GM21447 (cell line): ENCODE measurements at regions not wholly inside any gene's neighbourhood (a gene's known extent, or its start where the extent isn't known, plus 50 kb on each side); places are given as distances from the start of the nearest gene placed in this dataset.

ENCODE experiments used
- ATAC-seq: cut with Tn5 transposase; IDR thresholded peaks from one replicate; pipeline ENCODE4 v1.9.1; 2021; ENCODE audit not compliant: unreplicated experiment

GRCh38 chr21:16011719-16012118 lies 281.9 kb downstream of the USP25 start:
- ATAC-seq: no peak

GRCh38 chr21:16013570-16013969 lies 283.8 kb downstream of the USP25 start:
- ATAC-seq: no peak

GRCh38 chr21:16020878-16021277 lies 291.1 kb downstream of the USP25 start:
- no peak for ATAC-seq

- no peak for ATAC-seq
These were observed 292.3 kb downstream of the USP25 start for GRCh38 chr21:16022116-16022515.

- no peak for ATAC-seq
These were observed 293.1 kb downstream of the USP25 start for GRCh38 chr21:16022921-16023320.

GRCh38 chr21:16028142-16028541 lies 298.4 kb downstream of the USP25 start:
- ATAC-seq: no peak

- ATAC-seq: no peak
These were observed 299.2 kb downstream of the USP25 start for GRCh38 chr21:16028941-16029464.

- ATAC-seq: no peak
These were observed 303.4 kb downstream of the USP25 start for GRCh38 chr21:16033193-16033592.

- ATAC-seq: no peak
These were observed 304.8 kb downstream of the USP25 start for GRCh38 chr21:16034446-16035190.

- ATAC-seq: no peak
These were observed 307.7 kb downstream of the USP25 start for GRCh38 chr21:16037421-16037955.

GRCh38 chr21:16040601-16041000 lies 310.8 kb downstream of the USP25 start:
- no peak for ATAC-seq

GRCh38 chr21:16044676-16045075 lies 314.9 kb downstream of the USP25 start:
- ATAC-seq: no peak

GRCh38 chr21:16046656-16047330 lies 317.0 kb downstream of the USP25 start:
- no peak for ATAC-seq

- ATAC-seq: no peak
These were observed 318.1 kb downstream of the USP25 start for GRCh38 chr21:16047904-16048303.

GRCh38 chr21:16055014-16055413 lies 325.2 kb downstream of the USP25 start:
- no peak for ATAC-seq

- ATAC-seq: no peak
These were observed 329.1 kb downstream of the USP25 start for GRCh38 chr21:16058896-16059295.

GRCh38 chr21:16059981-16060380 lies 330.2 kb downstream of the USP25 start:
- no peak for ATAC-seq

- no peak for ATAC-seq
These were observed 331.4 kb downstream of the USP25 start for GRCh38 chr21:16061194-16061593.

GRCh38 chr21:16069178-16070112 lies 339.7 kb downstream of the USP25 start:
- ATAC-seq: no peak

GRCh38 chr21:16070207-16070651 lies 340.4 kb downstream of the USP25 start:
- ATAC-seq: no peak

- ATAC-seq: no peak
These were observed 341.3 kb downstream of the USP25 start for GRCh38 chr21:16071092-16071491.
